ENCODE measurements at regions not wholly inside any gene's neighbourhood (a gene's known extent, or its start where the extent isn't known, plus 50 kb on each side); places are given as distances from the start of the nearest gene placed in this dataset.

GRCh38 chr9:7968687-7969086 is 169.1 kb upstream of the DMAC1 start:
- H3K27ac ChIP-seq = no peak overlapping the region
- H3K9me3 ChIP-seq = no peaks in the 10 kb centered on the region
- TF ChIP-seq POLR2A (IDR thresholded peaks at IDR 0.05) (no peak), CTCF (IDR thresholded peaks at IDR 0.05 in 4 of 5, conservative IDR thresholded peaks at IDR 0.05 in 1 of 5) (no peak)
- no peaks in the 10 kb centered on the region for H3K36me3 ChIP-seq
- ATAC-seq (no peak), DNase-seq (no peak)
- no peaks in the 10 kb centered on the region for H3K27me3 ChIP-seq
- in situ Hi-C loops (cut with MboI; ENCODE audit: low sequenced_read_pairs in 4 of 4) = no loop called here
- intact Hi-C loops (cut with DNase I; ENCODE audit: low total_unique reads) = no loop called here
- H3K4me3 ChIP-seq = no peak overlapping the region
- no peaks in the 10 kb centered on the region for H3K4me1 ChIP-seq

- Histone ChIP-seq H3K27me3 (no peaks in the 10 kb centered on the region), H3K4me1 (no peaks in the 10 kb centered on the region), H3K36me3 (no peaks in the 10 kb centered on the region), H3K4me3 (no peak overlapping the region), H3K9me3 (no peaks in the 10 kb centered on the region), H3K27ac (no peak overlapping the region)
- in situ Hi-C loops (cut with MboI; ENCODE audit: low sequenced_read_pairs in 4 of 4) = no loop called here
- intact Hi-C loops (cut with DNase I; ENCODE audit: low total_unique reads) = no loop called here
- no peak for TF ChIP-seq CTCF (IDR thresholded peaks at IDR 0.05 in 4 of 5, conservative IDR thresholded peaks at IDR 0.05 in 1 of 5)
- no peak for TF ChIP-seq POLR2A (IDR thresholded peaks at IDR 0.05)
- DNase-seq = no peak
- ATAC-seq = no peak
These were observed 168.3 kb upstream of the DMAC1 start for GRCh38 chr9:7967851-7968250.

GRCh38 chr9:7967093-7967827 is 167.7 kb upstream of the DMAC1 start:
- H3K9me3 ChIP-seq = no peaks in the 10 kb centered on the region
- intact Hi-C loops (cut with DNase I; ENCODE audit: low total_unique reads) = no loop called here

GRCh38 chr9:7965063-7965462 is 165.5 kb upstream of the DMAC1 start:
- intact Hi-C loops (cut with DNase I; ENCODE audit: low total_unique reads) = no loop called here
- Histone ChIP-seq H3K27me3 (no peaks in the 10 kb centered on the region), H3K27ac (no peak overlapping the region), H3K4me3 (no peak overlapping the region), H3K4me1 (no peaks in the 10 kb centered on the region), H3K36me3 (no peaks in the 10 kb centered on the region), H3K9me3 (no peaks in the 10 kb centered on the region)
- TF ChIP-seq CTCF (IDR thresholded peaks at IDR 0.05 in 4 of 5, conservative IDR thresholded peaks at IDR 0.05 in 1 of 5) (no peak), POLR2A (IDR thresholded peaks at IDR 0.05) (no peak)
- no peak for ATAC-seq
- in situ Hi-C loops (cut with MboI; ENCODE audit: low sequenced_read_pairs in 4 of 4) = no loop called here
- DNase-seq = no peak

More at GRCh38 chr9:7967093-7967827, 167.7 kb upstream of the DMAC1 start:
- no peaks in the 10 kb centered on the region for H3K27me3 ChIP-seq
- no peak for TF ChIP-seq POLR2A (IDR thresholded peaks at IDR 0.05)
- TF ChIP-seq CTCF (IDR thresholded peaks at IDR 0.05 in 4 of 5, conservative IDR thresholded peaks at IDR 0.05 in 1 of 5) = no peak
- no peak overlapping the region for H3K27ac ChIP-seq
- no peak for DNase-seq
- H3K4me1 ChIP-seq = no peaks in the 10 kb centered on the region
- H3K36me3 ChIP-seq = no peaks in the 10 kb centered on the region
- in situ Hi-C loops (cut with MboI; ENCODE audit: low sequenced_read_pairs in 4 of 4) = no loop called here
- H3K4me3 ChIP-seq = no peak overlapping the region
- no peak for ATAC-seq

- no peak overlapping the region for H3K4me3 ChIP-seq
- no peak overlapping the region for H3K27ac ChIP-seq
- in situ Hi-C loops (cut with MboI; ENCODE audit: low sequenced_read_pairs in 4 of 4) = no loop called here
- intact Hi-C loops (cut with DNase I; ENCODE audit: low total_unique reads) = no loop called here
- ATAC-seq (no peak), DNase-seq (no peak)
- TF ChIP-seq POLR2A (IDR thresholded peaks at IDR 0.05) (no peak), CTCF (IDR thresholded peaks at IDR 0.05 in 4 of 5, conservative IDR thresholded peaks at IDR 0.05 in 1 of 5) (no peak)
- H3K4me1 ChIP-seq = no peaks in the 10 kb centered on the region
- H3K9me3 ChIP-seq = no peaks in the 10 kb centered on the region
- no peaks in the 10 kb centered on the region for H3K27me3 ChIP-seq
- H3K36me3 ChIP-seq = no peaks in the 10 kb centered on the region
These were observed 163.4 kb upstream of the DMAC1 start for GRCh38 chr9:7963026-7963425.

Data from gastrocnemius medialis (tissue), 4 donors.